ENCODE measurements at regions not wholly inside any gene's neighbourhood (a gene's known extent, or its start where the extent isn't known, plus 50 kb on each side); places are given as distances from the start of the nearest gene placed in this dataset.

- TF ChIP-seq CTCF (IDR thresholded peaks at IDR 0.05; ENCODE audit: insufficient read depth, low read length, poor library complexity, severe bottlenecking): no peak
- no peak for DNase-seq (ENCODE audit: extremely low read depth, insufficient read length)
- no peak overlapping the region for H3K4me3 ChIP-seq (replicated peaks; ENCODE audit: low read depth, low read length)
Measured at GRCh38 chr13:106129273-106129672, 406.2 kb downstream of the EFNB2 start.

DNA sequence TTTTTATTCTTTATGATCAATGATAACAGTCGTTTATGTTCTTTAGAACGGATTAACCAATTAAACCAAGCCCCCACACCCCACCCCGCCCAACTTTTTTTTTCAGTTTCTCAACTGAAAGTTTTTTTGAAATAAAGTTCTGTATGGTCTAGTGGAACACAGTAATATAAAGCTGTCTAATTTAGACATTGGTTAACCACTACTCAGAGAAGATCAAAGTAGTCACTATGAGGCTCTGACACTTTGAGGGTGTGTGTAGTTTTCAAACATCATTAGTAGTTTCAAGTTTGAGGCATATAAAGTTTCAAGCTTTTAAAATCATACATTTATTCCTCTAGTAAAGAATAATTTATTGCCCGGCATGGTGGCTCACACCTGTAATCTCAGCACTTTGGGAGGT is 413.2 kb downstream of the EFNB2 start:
- no peak for DNase-seq (ENCODE audit: extremely low read depth, insufficient read length)
- TF ChIP-seq CTCF (IDR thresholded peaks at IDR 0.05; ENCODE audit: insufficient read depth, low read length, poor library complexity, severe bottlenecking): no peak
- Histone ChIP-seq H3K36me3 (ENCODE audit: control insufficient read depth, insufficient read depth, low read length) (no peaks in the 10 kb centered on the region), H3K4me3 (replicated peaks; ENCODE audit: low read depth, low read length) (no peak overlapping the region), H3K27me3 (replicated peaks; ENCODE audit: control insufficient read depth, insufficient read depth, low read length) (no peaks in the 10 kb centered on the region)

More at GRCh38 chr13:106129273-106129672, 406.2 kb downstream of the EFNB2 start:
- no peaks in the 10 kb centered on the region for H3K36me3 ChIP-seq (ENCODE audit: control insufficient read depth, insufficient read depth, low read length)
- no peaks in the 10 kb centered on the region for H3K27me3 ChIP-seq (replicated peaks; ENCODE audit: control insufficient read depth, insufficient read depth, low read length)

GRCh38 chr13:106121173-106121754 is 414.2 kb downstream of the EFNB2 start:
- H3K36me3 ChIP-seq (ENCODE audit: control insufficient read depth, insufficient read depth, low read length): no peaks in the 10 kb centered on the region
- DNase-seq (ENCODE audit: extremely low read depth, insufficient read length): no peak
- no peak overlapping the region for H3K4me3 ChIP-seq (replicated peaks; ENCODE audit: low read depth, low read length)
- TF ChIP-seq CTCF (IDR thresholded peaks at IDR 0.05; ENCODE audit: insufficient read depth, low read length, poor library complexity, severe bottlenecking): no peak
- no peaks in the 10 kb centered on the region for H3K27me3 ChIP-seq (replicated peaks; ENCODE audit: control insufficient read depth, insufficient read depth, low read length)

GRCh38 chr13:106118996-106119395 is 416.5 kb downstream of the EFNB2 start:
- DNase-seq (ENCODE audit: extremely low read depth, insufficient read length): no peak
- no peak for TF ChIP-seq CTCF (IDR thresholded peaks at IDR 0.05; ENCODE audit: insufficient read depth, low read length, poor library complexity, severe bottlenecking)
- Histone ChIP-seq H3K4me3 (replicated peaks; ENCODE audit: low read depth, low read length) (no peak overlapping the region), H3K27me3 (replicated peaks; ENCODE audit: control insufficient read depth, insufficient read depth, low read length) (no peaks in the 10 kb centered on the region), H3K36me3 (ENCODE audit: control insufficient read depth, insufficient read depth, low read length) (no peaks in the 10 kb centered on the region)

DNA sequence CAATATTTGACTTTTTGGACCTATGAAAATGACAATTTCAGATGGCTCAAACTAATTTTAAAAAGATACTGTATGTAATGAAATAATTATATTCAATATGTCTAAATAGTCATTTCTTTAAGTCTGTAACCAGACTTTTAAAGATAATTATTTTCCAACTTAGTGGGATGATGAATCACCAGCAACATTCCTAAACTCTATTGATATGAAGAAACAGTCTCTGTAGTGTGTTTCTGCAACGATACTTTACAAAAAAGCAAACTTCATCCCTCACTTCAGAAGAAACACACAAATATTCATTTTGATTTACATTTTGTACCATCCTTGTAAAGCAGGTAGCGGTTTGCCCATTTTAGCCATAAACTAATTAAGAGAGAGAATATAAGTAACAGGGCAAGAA is 417.4 kb downstream of the EFNB2 start:
- H3K27me3 ChIP-seq (replicated peaks; ENCODE audit: control insufficient read depth, insufficient read depth, low read length): no peaks in the 10 kb centered on the region

More for the DNA sequence above, 417.4 kb downstream of the EFNB2 start:
- TF ChIP-seq CTCF (IDR thresholded peaks at IDR 0.05; ENCODE audit: insufficient read depth, low read length, poor library complexity, severe bottlenecking): no peak
- Histone ChIP-seq H3K36me3 (ENCODE audit: control insufficient read depth, insufficient read depth, low read length) (no peaks in the 10 kb centered on the region), H3K4me3 (replicated peaks; ENCODE audit: low read depth, low read length) (no peak overlapping the region)
- DNase-seq (ENCODE audit: extremely low read depth, insufficient read length): no peak
